HPDE6-E6E7 (cell line): ENCODE measurements at regions not wholly inside any gene's neighbourhood (a gene's known extent, or its start where the extent isn't known, plus 50 kb on each side); places are given as distances from the start of the nearest gene placed in this dataset.
A peak's percentile ranks its signal among the peaks of the same experiment; 100 is the strongest.

Experiments
- DNase-seq: peaks from one replicate; pipeline ENCODE4 v3.0.0; 2011; ENCODE audit warnings: missing footprints; ENCODE audit errors: extremely low spot score

GRCh38 chr20:22431419-22431818 is 153.0 kb downstream of the FOXA2 start:
- DNase-seq: no peak

GRCh38 chr20:22430746-22431168 is 153.6 kb downstream of the FOXA2 start:
- DNase-seq: no peak

- DNase-seq: peak; percentile 61
Observed at GRCh38 chr20:22430154-22430745, 154.1 kb downstream of the FOXA2 start.

GRCh38 chr20:22429175-22430153 is 154.9 kb downstream of the FOXA2 start:
- DNase-seq: no peak

GRCh38 chr20:22428051-22428450 is 156.3 kb downstream of the FOXA2 start:
- DNase-seq: no peak

GRCh38 chr20:22426772-22427171 is 157.6 kb downstream of the FOXA2 start:
- no peak for DNase-seq

- no peak for DNase-seq
Observed at GRCh38 chr20:22425344-22426295, 158.8 kb downstream of the FOXA2 start.

- DNase-seq: no peak
Observed at GRCh38 chr20:22423190-22423832, 161.1 kb downstream of the FOXA2 start.

GRCh38 chr20:22420116-22420598 is 164.2 kb downstream of the FOXA2 start:
- no peak for DNase-seq

- no peak for DNase-seq
Observed at GRCh38 chr20:22418738-22419137, 165.6 kb downstream of the FOXA2 start.

GRCh38 chr20:22414305-22414742 is 170.0 kb downstream of the FOXA2 start:
- DNase-seq: no peak

GRCh38 chr20:22412977-22413868 is 171.1 kb downstream of the FOXA2 start:
- no peak for DNase-seq

- peak; percentile 67 for DNase-seq
Observed at GRCh38 chr20:22411627-22412450, 172.5 kb downstream of the FOXA2 start.

- DNase-seq: no peak
Observed at GRCh38 chr20:22411286-22411626, 173.1 kb downstream of the FOXA2 start.

- no peak for DNase-seq
Observed at GRCh38 chr20:22410556-22411130, 173.7 kb downstream of the FOXA2 start.

GRCh38 chr20:22408521-22409402 is 175.6 kb downstream of the FOXA2 start:
- DNase-seq: no peak

GRCh38 chr20:22407237-22408193 is 176.9 kb downstream of the FOXA2 start:
- no peak for DNase-seq
